Activated naive CD4-positive, alpha-beta T cell treated with anti-CD3 and anti-CD28 coated beads, Interleukin-2, amount 50 U/mL, for 24 hours (primary cell): ENCODE measurements at regions not wholly inside any gene's neighbourhood (a gene's known extent, or its start where the extent isn't known, plus 50 kb on each side); places are given as distances from the start of the nearest gene placed in this dataset.

Source experiments
- H3K27ac Mint-ChIP-seq: one replicate; pipeline ENCODE4 v1.8.0; 2021; ENCODE audit warnings: mild to moderate bottlenecking, mixed read lengths
- H3K27me3 Mint-ChIP-seq: one replicate; pipeline ENCODE4 v1.8.0; 2021; ENCODE audit warnings: mixed read lengths
- H3K36me3 Mint-ChIP-seq: one replicate; pipeline ENCODE4 v1.8.0; 2021; ENCODE audit warnings: mixed read lengths
- H3K4me1 Mint-ChIP-seq: one replicate; pipeline ENCODE4 v1.8.0; 2021; ENCODE audit warnings: mixed read lengths
- H3K4me3 Mint-ChIP-seq: one replicate; pipeline ENCODE4 v1.8.0; 2021; ENCODE audit warnings: mild to moderate bottlenecking, mixed read lengths
- H3K9me3 Mint-ChIP-seq: one replicate; pipeline ENCODE4 v1.8.0; 2021; ENCODE audit warnings: mixed read lengths

GRCh38 chr15:36370051-36370730 is 209.2 kb upstream of the CDIN1 start:
- Mint-ChIP-seq H3K27ac (no peak overlapping the region), H3K4me1 (no peaks in the 10 kb centered on the region), H3K4me3 (no peak overlapping the region), H3K27me3 (no peaks in the 10 kb centered on the region), H3K9me3 (no peaks in the 10 kb centered on the region), H3K36me3 (no peaks in the 10 kb centered on the region)

- Mint-ChIP-seq H3K27ac (no peak overlapping the region), H3K9me3 (no peaks in the 10 kb centered on the region), H3K4me1 (no peaks in the 10 kb centered on the region), H3K36me3 (no peaks in the 10 kb centered on the region), H3K27me3 (no peaks in the 10 kb centered on the region), H3K4me3 (no peak overlapping the region)
Measured at GRCh38 chr15:36370731-36371112, 208.7 kb upstream of the CDIN1 start.

- H3K27me3 Mint-ChIP-seq, result no peaks in the 10 kb centered on the region
- no peak overlapping the region for H3K27ac Mint-ChIP-seq
- H3K4me3 Mint-ChIP-seq, result no peak overlapping the region
- H3K4me1 Mint-ChIP-seq, result no peaks in the 10 kb centered on the region
- no peaks in the 10 kb centered on the region for H3K9me3 Mint-ChIP-seq
- no peaks in the 10 kb centered on the region for H3K36me3 Mint-ChIP-seq
Measured at GRCh38 chr15:36371509-36371908, 207.9 kb upstream of the CDIN1 start.

- Mint-ChIP-seq H3K36me3 (no peaks in the 10 kb centered on the region), H3K4me1 (no peaks in the 10 kb centered on the region), H3K27ac (no peak overlapping the region), H3K4me3 (no peak overlapping the region), H3K9me3 (no peaks in the 10 kb centered on the region), H3K27me3 (no peaks in the 10 kb centered on the region)
Measured at GRCh38 chr15:36372968-36373367, 206.5 kb upstream of the CDIN1 start.

GRCh38 chr15:36373550-36373949 is 205.9 kb upstream of the CDIN1 start:
- Mint-ChIP-seq H3K9me3 (no peaks in the 10 kb centered on the region), H3K27ac (no peak overlapping the region), H3K4me3 (no peak overlapping the region), H3K36me3 (no peaks in the 10 kb centered on the region), H3K4me1 (no peaks in the 10 kb centered on the region), H3K27me3 (no peaks in the 10 kb centered on the region)

- no peaks in the 10 kb centered on the region for H3K4me1 Mint-ChIP-seq
- H3K4me3 Mint-ChIP-seq, result no peak overlapping the region
- no peak overlapping the region for H3K27ac Mint-ChIP-seq
- no peaks in the 10 kb centered on the region for H3K36me3 Mint-ChIP-seq
- peaks cover under 1% of the 10 kb centered on the region for H3K27me3 Mint-ChIP-seq
- no peaks in the 10 kb centered on the region for H3K9me3 Mint-ChIP-seq
Measured at GRCh38 chr15:36389107-36389506, 190.3 kb upstream of the CDIN1 start.

- Mint-ChIP-seq H3K36me3 (no peaks in the 10 kb centered on the region), H3K9me3 (no peaks in the 10 kb centered on the region), H3K27ac (no peak overlapping the region), H3K27me3 (peaks cover 3% of the 10 kb centered on the region), H3K4me1 (no peaks in the 10 kb centered on the region), H3K4me3 (no peak overlapping the region)
Measured at GRCh38 chr15:36390491-36390890, 188.9 kb upstream of the CDIN1 start.

GRCh38 chr15:36392676-36393266 is 186.7 kb upstream of the CDIN1 start:
- H3K4me3 Mint-ChIP-seq, result no peak overlapping the region
- no peaks in the 10 kb centered on the region for H3K4me1 Mint-ChIP-seq
- no peak overlapping the region for H3K27ac Mint-ChIP-seq

GRCh38 chr15:36398212-36398611 is 181.2 kb upstream of the CDIN1 start:
- H3K4me3 Mint-ChIP-seq, result no peak overlapping the region
- H3K36me3 Mint-ChIP-seq, result no peaks in the 10 kb centered on the region
- H3K9me3 Mint-ChIP-seq, result no peaks in the 10 kb centered on the region
- peaks cover 6% of the 10 kb centered on the region for H3K27me3 Mint-ChIP-seq
- H3K27ac Mint-ChIP-seq, result no peak overlapping the region
- no peaks in the 10 kb centered on the region for H3K4me1 Mint-ChIP-seq

More at GRCh38 chr15:36392676-36393266, 186.7 kb upstream of the CDIN1 start:
- H3K27me3 Mint-ChIP-seq, result peaks cover 4% of the 10 kb centered on the region
- no peaks in the 10 kb centered on the region for H3K36me3 Mint-ChIP-seq
- H3K9me3 Mint-ChIP-seq, result no peaks in the 10 kb centered on the region

- no peaks in the 10 kb centered on the region for H3K36me3 Mint-ChIP-seq
- H3K9me3 Mint-ChIP-seq, result no peaks in the 10 kb centered on the region
- H3K4me3 Mint-ChIP-seq, result no peak overlapping the region
- peaks cover 5% of the 10 kb centered on the region for H3K27me3 Mint-ChIP-seq
- no peaks in the 10 kb centered on the region for H3K4me1 Mint-ChIP-seq
- H3K27ac Mint-ChIP-seq, result no peak overlapping the region
Measured at GRCh38 chr15:36399276-36399675, 180.2 kb upstream of the CDIN1 start.

GRCh38 chr15:36400936-36401585 is 178.4 kb upstream of the CDIN1 start:
- Mint-ChIP-seq H3K27ac (no peak overlapping the region), H3K27me3 (peaks cover 3% of the 10 kb centered on the region), H3K4me3 (no peak overlapping the region), H3K9me3 (no peaks in the 10 kb centered on the region), H3K36me3 (no peaks in the 10 kb centered on the region), H3K4me1 (no peaks in the 10 kb centered on the region)

- Mint-ChIP-seq H3K27me3 (peaks cover 3% of the 10 kb centered on the region), H3K4me3 (no peak overlapping the region), H3K4me1 (no peaks in the 10 kb centered on the region), H3K9me3 (no peaks in the 10 kb centered on the region), H3K27ac (no peak overlapping the region), H3K36me3 (no peaks in the 10 kb centered on the region)
Measured at GRCh38 chr15:36401586-36401966, 177.8 kb upstream of the CDIN1 start.

GRCh38 chr15:36403351-36403750 is 176.1 kb upstream of the CDIN1 start:
- Mint-ChIP-seq H3K36me3 (no peaks in the 10 kb centered on the region), H3K4me1 (no peaks in the 10 kb centered on the region), H3K27me3 (peaks cover 3% of the 10 kb centered on the region), H3K9me3 (no peaks in the 10 kb centered on the region), H3K4me3 (no peak overlapping the region), H3K27ac (no peak overlapping the region)

GRCh38 chr15:36406366-36406765 is 173.1 kb upstream of the CDIN1 start:
- Mint-ChIP-seq H3K9me3 (no peaks in the 10 kb centered on the region), H3K4me3 (no peak overlapping the region), H3K27me3 (peaks cover 1% of the 10 kb centered on the region), H3K36me3 (no peaks in the 10 kb centered on the region), H3K27ac (no peak overlapping the region), H3K4me1 (no peaks in the 10 kb centered on the region)

- H3K4me3 Mint-ChIP-seq, result no peak overlapping the region
- H3K27me3 Mint-ChIP-seq, result peaks cover 1% of the 10 kb centered on the region
- no peak overlapping the region for H3K27ac Mint-ChIP-seq
- no peaks in the 10 kb centered on the region for H3K4me1 Mint-ChIP-seq
- H3K9me3 Mint-ChIP-seq, result no peaks in the 10 kb centered on the region
- no peaks in the 10 kb centered on the region for H3K36me3 Mint-ChIP-seq
Measured at GRCh38 chr15:36406911-36407310, 172.5 kb upstream of the CDIN1 start.

GRCh38 chr15:36407647-36408046 is 171.8 kb upstream of the CDIN1 start:
- no peak overlapping the region for H3K27ac Mint-ChIP-seq
- no peaks in the 10 kb centered on the region for H3K36me3 Mint-ChIP-seq
- no peaks in the 10 kb centered on the region for H3K9me3 Mint-ChIP-seq

More at GRCh38 chr15:36407647-36408046, 171.8 kb upstream of the CDIN1 start:
- H3K27me3 Mint-ChIP-seq, result peaks cover 1% of the 10 kb centered on the region
- no peak overlapping the region for H3K4me3 Mint-ChIP-seq
- no peaks in the 10 kb centered on the region for H3K4me1 Mint-ChIP-seq
